Mesenchymal stem cell (in vitro differentiated cells and primary cell): ENCODE measurements at regions not wholly inside any gene's neighbourhood (a gene's known extent, or its start where the extent isn't known, plus 50 kb on each side); places are given as distances from the start of the nearest gene placed in this dataset.

Experiments used
- DNase-seq: peaks from one replicate; pipeline ENCODE4 v3.0.0-alpha.2; 2013
- H2AFZ ChIP-seq: one replicate; pipeline ENCODE4 v1.6.1; 2013; ENCODE audit warnings: low read depth, mild to moderate bottlenecking, control low read depth, inconsistent platforms, low read length, moderate library complexity
- H2AK5ac ChIP-seq: 2 replicates; pipeline ENCODE4 v1.6.1; 2013; ENCODE audit warnings: low read length, moderate library complexity, mild to moderate bottlenecking, inconsistent platforms; ENCODE audit not compliant: severe bottlenecking
- H2BK120ac ChIP-seq: one replicate; pipeline ENCODE4 v1.6.1; 2013; ENCODE audit warnings: low read depth, mild to moderate bottlenecking, inconsistent platforms, low read length, moderate library complexity
- H2BK12ac ChIP-seq, 2 experiments: one replicate each; pipeline ENCODE4 v1.6.1; 2013; ENCODE audit warnings: inconsistent platforms in 2 of 2, low read length in 2 of 2, mild to moderate bottlenecking in 2 of 2, moderate library complexity in 2 of 2, control low read depth in 1 of 2
- H2BK15ac ChIP-seq: one replicate; pipeline ENCODE4 v1.6.1; 2013; ENCODE audit warnings: mild to moderate bottlenecking, low read depth, inconsistent platforms; ENCODE audit not compliant: poor library complexity, severe bottlenecking
- H2BK5ac ChIP-seq: 2 replicates; pipeline ENCODE4 v1.6.1; 2013; ENCODE audit warnings: low read depth, mild to moderate bottlenecking, low read length, control low read depth, inconsistent platforms; ENCODE audit not compliant: poor library complexity, severe bottlenecking
- H3K14ac ChIP-seq, 2 experiments: one replicate each; pipeline ENCODE4 v1.6.1; 2013; ENCODE audit warnings: inconsistent platforms in 2 of 2, low read length in 2 of 2, control low read depth in 1 of 2, mild to moderate bottlenecking in 1 of 2, moderate library complexity in 1 of 2
- H3K18ac ChIP-seq, 2 experiments: one replicate each; pipeline ENCODE4 v1.6.1; 2013; ENCODE audit warnings: inconsistent platforms in 2 of 2, low read length in 2 of 2, control low read depth in 1 of 2, low read depth in 1 of 2, mild to moderate bottlenecking in 1 of 2
- H3K23ac ChIP-seq, 2 experiments: one replicate each; pipeline ENCODE4 v1.6.1; 2013; ENCODE audit warnings: inconsistent platforms in 2 of 2, low read length in 2 of 2, mild to moderate bottlenecking in 2 of 2, moderate library complexity in 2 of 2, control low read depth in 1 of 2
- H3K27ac ChIP-seq: 2 replicates; pipeline ENCODE4 v1.5.1; 2013; ENCODE audit warnings: mild to moderate bottlenecking, moderate library complexity, low read length, control low read depth, inconsistent platforms; ENCODE audit not compliant: poor library complexity, severe bottlenecking
- H3K27me3 ChIP-seq, 2 experiments: 2 replicates each; pipeline versions ENCODE4 v1.6.1 to v1.7.0; 2013; ENCODE audit warnings: low read length in 2 of 2, mild to moderate bottlenecking in 2 of 2, moderate library complexity in 2 of 2, control low read depth in 1 of 2, inconsistent platforms in 1 of 2; ENCODE audit not compliant: control insufficient read depth in 1 of 2, insufficient read depth in 1 of 2
- H3K36me3 ChIP-seq, 2 experiments: 2 replicates each; pipeline versions ENCODE4 v1.6.1 to v1.7.0; 2013; ENCODE audit warnings: low read length in 2 of 2, control low read depth in 1 of 2, inconsistent platforms in 1 of 2, low read depth in 1 of 2, mild to moderate bottlenecking in 1 of 2; ENCODE audit not compliant: insufficient read depth in 2 of 2, control insufficient read depth in 1 of 2
- H3K4ac ChIP-seq, 2 experiments: one replicate each; pipeline ENCODE4 v1.6.1; 2013; ENCODE audit warnings: inconsistent platforms in 2 of 2, low read length in 2 of 2, mild to moderate bottlenecking in 2 of 2, moderate library complexity in 2 of 2, control low read depth in 1 of 2, low read depth in 1 of 2
- H3K4me1 ChIP-seq: 2 replicates; pipeline ENCODE4 v1.6.1; 2013; ENCODE audit warnings: low read depth, low read length, control low read depth; ENCODE audit not compliant: control insufficient read depth, insufficient read depth
- H3K4me2 ChIP-seq: 2 replicates; pipeline ENCODE4 v1.6.1; 2013; ENCODE audit warnings: low read length, mild to moderate bottlenecking, inconsistent platforms; ENCODE audit not compliant: poor library complexity, severe bottlenecking
- H3K4me3 ChIP-seq, 2 experiments: 2 replicates each; pipeline versions ENCODE4 v1.5.1 to v1.7.0; 2013; ENCODE audit warnings: low read length in 2 of 2, mild to moderate bottlenecking in 2 of 2, control low read depth in 1 of 2, low read depth in 1 of 2; ENCODE audit not compliant: insufficient read depth in 1 of 2
- H3K79me1 ChIP-seq: replicated peaks from 2 replicates; pipeline ENCODE4 v1.6.1; 2013; ENCODE audit warnings: mild to moderate bottlenecking, control low read depth, low read length, inconsistent platforms; ENCODE audit not compliant: poor library complexity, severe bottlenecking
- H3K9ac ChIP-seq: 2 replicates; pipeline ENCODE4 v1.7.0; 2013; ENCODE audit warnings: mild to moderate bottlenecking, low read length, moderate library complexity
- H3K9me3 ChIP-seq: 2 replicates; pipeline ENCODE4 v1.7.0; 2013; ENCODE audit warnings: mild to moderate bottlenecking, low read length; ENCODE audit not compliant: control insufficient read depth
- H4K8ac ChIP-seq: one replicate; pipeline ENCODE4 v1.6.1; 2013; ENCODE audit warnings: inconsistent platforms, mild to moderate bottlenecking, low read length, moderate library complexity
- H4K91ac ChIP-seq: one replicate; pipeline ENCODE4 v1.6.1; 2013; ENCODE audit warnings: mild to moderate bottlenecking, low read length, inconsistent platforms
- WGBS: methylation state at CpG from one replicate; pipeline ENCODE4 v1.1.7; 2013; ENCODE audit warnings: mixed read lengths; 5-methylcytosine and 5-hydroxymethylcytosine counted together

DNA sequence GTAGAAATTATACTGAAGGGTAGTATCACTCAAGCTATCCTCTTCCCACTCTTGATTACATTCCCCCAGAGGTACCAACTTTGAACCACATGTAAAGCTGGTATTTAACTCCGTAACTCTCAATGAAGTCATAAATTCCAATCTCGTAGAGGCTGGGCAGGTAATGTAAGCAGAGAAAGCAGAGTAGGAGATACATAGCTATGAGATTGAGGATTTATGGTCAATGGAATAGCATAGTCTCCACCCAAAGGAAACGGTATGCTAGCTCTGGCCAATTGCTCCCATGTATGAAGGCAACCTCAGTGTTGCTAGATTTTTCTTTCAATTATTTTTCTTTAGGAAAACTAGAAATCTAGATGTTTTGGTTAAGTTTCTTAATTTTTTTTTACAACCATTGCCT, 163.1 kb upstream of the NRIP1 start:
- H3K4me1 ChIP-seq = no peaks in the 10 kb centered on the region
- no peaks in the 10 kb centered on the region for H3K9me3 ChIP-seq
- 70% methylated on average over 3 of the region's 3 CpGs for WGBS
- H3K27me3 ChIP-seq = no peaks in the 10 kb centered on the region
- no peak overlapping the region for H3K14ac ChIP-seq
- H4K91ac ChIP-seq = no peak overlapping the region
- H2AK5ac ChIP-seq = no peak overlapping the region
- no peak for DNase-seq
- H3K18ac ChIP-seq = no peak overlapping the region
- H4K8ac ChIP-seq = no peak overlapping the region
- H2BK15ac ChIP-seq = no peak overlapping the region
- no peak overlapping the region for H3K4me3 ChIP-seq
- no peak overlapping the region for H2AFZ ChIP-seq
- no peaks in the 10 kb centered on the region for H3K36me3 ChIP-seq
- no peak overlapping the region for H3K9ac ChIP-seq
- H3K23ac ChIP-seq = no peak overlapping the region
- H2BK120ac ChIP-seq = no peak overlapping the region
- no peak overlapping the region for H3K4me2 ChIP-seq
- no peak overlapping the region for H3K27ac ChIP-seq
- no peak overlapping the region for H2BK12ac ChIP-seq
- no peak overlapping the region for H3K4ac ChIP-seq
- no peaks in the 10 kb centered on the region for H3K79me1 ChIP-seq
- no peak overlapping the region for H2BK5ac ChIP-seq

DNA sequence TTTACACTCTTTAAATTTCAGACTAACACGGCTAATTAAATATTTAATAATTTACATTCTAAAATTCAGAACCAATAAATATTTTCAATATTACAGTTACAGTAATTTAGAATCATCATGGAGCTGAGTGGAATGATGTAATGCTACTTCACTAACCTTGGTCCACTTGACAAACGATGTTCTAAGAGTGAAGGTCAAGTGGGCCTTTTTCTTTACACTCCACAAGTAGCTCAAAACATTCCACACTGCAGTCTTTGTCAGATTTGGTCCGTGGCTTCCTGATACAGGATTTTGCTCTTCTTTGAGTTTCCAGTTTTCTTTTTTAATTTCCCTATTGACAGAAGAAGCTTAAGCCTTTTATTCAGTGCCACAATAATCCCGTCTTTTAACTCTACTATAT, 164.6 kb upstream of the NRIP1 start:
- Histone ChIP-seq H2AFZ (no peak overlapping the region), H3K79me1 (no peaks in the 10 kb centered on the region), H4K91ac (no peak overlapping the region), H3K4ac (no peak overlapping the region), H3K18ac (no peak overlapping the region), H3K4me1 (no peaks in the 10 kb centered on the region), H3K14ac (no peak overlapping the region), H3K4me2 (no peak overlapping the region), H3K27me3 (no peaks in the 10 kb centered on the region), H3K9me3 (no peaks in the 10 kb centered on the region), H2AK5ac (no peak overlapping the region), H3K4me3 (no peak overlapping the region), H3K9ac (no peak overlapping the region), H3K27ac (no peak overlapping the region), H3K23ac (no peak overlapping the region), H4K8ac (no peak overlapping the region), H2BK15ac (no peak overlapping the region), H2BK12ac (no peak overlapping the region), H3K36me3 (no peaks in the 10 kb centered on the region), H2BK5ac (no peak overlapping the region), H2BK120ac (no peak overlapping the region)
- WGBS = 42% methylated on average over 3 of the region's 4 CpGs
- DNase-seq = no peak

DNA sequence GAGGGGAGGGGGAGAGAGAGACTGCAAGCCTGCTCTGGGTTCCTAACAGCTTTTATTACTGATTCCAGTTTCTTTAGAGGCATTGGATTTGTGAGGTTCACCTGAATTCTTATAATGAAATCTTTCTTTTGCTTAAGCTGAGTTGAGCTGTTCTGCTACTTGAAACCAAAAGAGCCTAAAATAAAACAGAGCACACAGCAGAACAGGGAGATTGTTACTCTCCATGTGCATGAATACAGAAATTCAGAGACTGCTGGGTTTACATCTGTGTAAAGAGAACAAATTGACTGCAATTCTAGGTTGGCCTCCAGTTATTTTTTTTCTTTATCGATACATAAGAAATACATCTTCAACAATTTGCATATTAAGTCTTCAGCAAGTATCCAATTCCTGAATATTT, 168.8 kb upstream of the NRIP1 start:
- Histone ChIP-seq H3K4me3 (no peak overlapping the region), H3K4me2 (no peak overlapping the region), H3K9ac (no peak overlapping the region), H3K18ac (no peak overlapping the region), H3K27me3 (no peaks in the 10 kb centered on the region), H3K27ac (no peak overlapping the region), H3K79me1 (no peaks in the 10 kb centered on the region), H3K4ac (no peak overlapping the region), H2BK12ac (no peak overlapping the region), H4K8ac (no peak overlapping the region), H3K23ac (no peak overlapping the region), H2AK5ac (no peak overlapping the region), H2BK15ac (no peak overlapping the region), H3K14ac (no peak overlapping the region), H3K4me1 (no peaks in the 10 kb centered on the region), H4K91ac (no peak overlapping the region), H3K36me3 (no peaks in the 10 kb centered on the region), H2AFZ (no peak overlapping the region), H2BK120ac (no peak overlapping the region), H2BK5ac (no peak overlapping the region), H3K9me3 (no peaks in the 10 kb centered on the region)
- DNase-seq = no peak
- no CpG with 5 or more reads among the region's 1 CpG for WGBS

DNA sequence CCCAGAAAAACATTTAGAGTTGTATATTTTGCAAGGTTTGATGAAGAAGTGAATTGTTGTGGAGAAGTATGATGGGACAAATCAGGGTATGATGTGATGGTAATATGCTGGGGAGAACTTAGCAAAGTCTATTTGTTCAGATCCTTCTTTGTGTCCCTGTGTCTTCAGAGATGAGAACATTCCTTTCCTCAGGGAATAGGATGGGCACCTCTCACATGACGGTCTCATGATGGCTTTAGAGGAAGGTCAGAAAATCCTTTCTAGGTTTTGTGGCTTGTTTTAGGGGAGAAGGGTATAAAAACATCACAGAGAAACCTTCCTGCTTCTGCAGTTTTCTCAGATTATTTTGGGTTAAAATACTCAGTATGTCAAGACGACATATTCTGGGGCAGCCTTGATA, 171.3 kb upstream of the NRIP1 start:
- H2AK5ac ChIP-seq = no peak overlapping the region
- no peak for DNase-seq
- no peaks in the 10 kb centered on the region for H3K79me1 ChIP-seq
- H3K9ac ChIP-seq = no peak overlapping the region
- no peak overlapping the region for H3K23ac ChIP-seq
- H3K4ac ChIP-seq = no peak overlapping the region
- H2AFZ ChIP-seq = no peak overlapping the region
- H3K14ac ChIP-seq = no peak overlapping the region
- H3K36me3 ChIP-seq = no peaks in the 10 kb centered on the region
- WGBS = 94% methylated on average over 2 of the region's 2 CpGs
- no peak overlapping the region for H3K4me2 ChIP-seq
- no peak overlapping the region for H2BK5ac ChIP-seq
- no peaks in the 10 kb centered on the region for H3K27me3 ChIP-seq
- H3K9me3 ChIP-seq = no peaks in the 10 kb centered on the region
- H2BK120ac ChIP-seq = no peak overlapping the region
- H3K4me1 ChIP-seq = no peaks in the 10 kb centered on the region
- no peak overlapping the region for H3K18ac ChIP-seq
- H3K27ac ChIP-seq = no peak overlapping the region
- no peak overlapping the region for H4K8ac ChIP-seq
- no peak overlapping the region for H2BK15ac ChIP-seq
- H4K91ac ChIP-seq = no peak overlapping the region
- no peak overlapping the region for H3K4me3 ChIP-seq
- no peak overlapping the region for H2BK12ac ChIP-seq
